ENCODE measurements at regions not wholly inside any gene's neighbourhood (a gene's known extent, or its start where the extent isn't known, plus 50 kb on each side); places are given as distances from the start of the nearest gene placed in this dataset.

DNA sequence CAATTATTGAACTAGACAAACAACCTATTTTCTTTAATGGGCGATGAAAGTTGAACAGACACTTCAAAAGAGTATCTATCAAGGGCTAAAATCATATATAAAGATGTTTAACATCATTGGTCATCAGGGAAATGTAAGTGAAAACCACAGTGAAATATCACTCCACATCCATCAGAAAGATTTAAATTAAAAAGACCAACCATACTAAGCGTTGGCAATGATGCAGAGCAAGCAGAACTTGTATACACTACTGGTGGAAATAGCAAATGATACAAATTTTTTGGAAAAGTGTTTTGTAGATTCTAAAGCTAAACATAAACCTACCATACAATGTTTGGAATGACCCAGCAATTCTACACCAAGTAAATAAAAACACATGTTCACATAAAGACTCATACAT is 65.9 kb upstream of the THBS1 start:
- Histone ChIP-seq H2AFZ (ENCODE audit: low read depth, low read length) (no peak overlapping the region), H3K27me3 (ENCODE audit: insufficient read depth, low read depth, low read length) (no peaks in the 10 kb centered on the region), H3K36me3 (ENCODE audit: insufficient read depth, low read length) (no peaks in the 10 kb centered on the region), H4K20me1 (ENCODE audit: insufficient read depth) (no peaks in the 10 kb centered on the region), H3K9me2 (ENCODE audit: insufficient read depth, low read length) (no peaks in the 10 kb centered on the region), H3K9me3 (ENCODE audit: low read length) (no peaks in the 10 kb centered on the region), H3K4me2 (ENCODE audit: low read length) (no peak overlapping the region), H3K79me2 (replicated peaks; ENCODE audit: insufficient read depth, low read length) (no peaks in the 10 kb centered on the region), H3K4me3 (ENCODE audit: low read length) (no peak overlapping the region), H3K27ac (ENCODE audit: low read length) (no peak overlapping the region), H3F3A (ENCODE audit: insufficient read depth, low read length, poor library complexity, severe bottlenecking) (no peaks in the 10 kb centered on the region), H3K9ac (ENCODE audit: low read length) (no peak overlapping the region)
- TF ChIP-seq SMC3 (conservative IDR thresholded peaks at IDR 0.05; ENCODE audit: poor library complexity) (no peak), EP300 (conservative IDR thresholded peaks at IDR 0.05; ENCODE audit: poor library complexity, severe bottlenecking) (no peak), RAD21 (conservative IDR thresholded peaks at IDR 0.05) (no peak), REST (IDR thresholded peaks at IDR 0.05; ENCODE audit: borderline replicate concordance) (no peak), TAF1 (IDR thresholded peaks at IDR 0.05; ENCODE audit: low read depth) (no peak), POLR2AphosphoS5 (IDR thresholded peaks at IDR 0.05) (no peak), MXI1 (conservative IDR thresholded peaks at IDR 0.05; ENCODE audit: poor library complexity, severe bottlenecking) (no peak), EZH2 (IDR thresholded peaks at IDR 0.05; ENCODE audit: borderline replicate concordance, insufficient read depth, low read length, poor library complexity, severe bottlenecking) (no peak)
- TF ChIP-seq, protein P1, sequence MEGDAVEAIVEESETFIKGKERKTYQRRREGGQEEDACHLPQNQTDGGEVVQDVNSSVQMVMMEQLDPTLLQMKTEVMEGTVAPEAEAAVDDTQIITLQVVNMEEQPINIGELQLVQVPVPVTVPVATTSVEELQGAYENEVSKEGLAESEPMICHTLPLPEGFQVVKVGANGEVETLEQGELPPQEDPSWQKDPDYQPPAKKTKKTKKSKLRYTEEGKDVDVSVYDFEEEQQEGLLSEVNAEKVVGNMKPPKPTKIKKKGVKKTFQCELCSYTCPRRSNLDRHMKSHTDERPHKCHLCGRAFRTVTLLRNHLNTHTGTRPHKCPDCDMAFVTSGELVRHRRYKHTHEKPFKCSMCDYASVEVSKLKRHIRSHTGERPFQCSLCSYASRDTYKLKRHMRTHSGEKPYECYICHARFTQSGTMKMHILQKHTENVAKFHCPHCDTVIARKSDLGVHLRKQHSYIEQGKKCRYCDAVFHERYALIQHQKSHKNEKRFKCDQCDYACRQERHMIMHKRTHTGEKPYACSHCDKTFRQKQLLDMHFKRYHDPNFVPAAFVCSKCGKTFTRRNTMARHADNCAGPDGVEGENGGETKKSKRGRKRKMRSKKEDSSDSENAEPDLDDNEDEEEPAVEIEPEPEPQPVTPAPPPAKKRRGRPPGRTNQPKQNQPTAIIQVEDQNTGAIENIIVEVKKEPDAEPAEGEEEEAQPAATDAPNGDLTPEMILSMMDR (IDR thresholded peaks at IDR 0.05; ENCODE audit: poor library complexity, severe bottlenecking) = no peak

- no peaks in the 10 kb centered on the region for H3F3A ChIP-seq (ENCODE audit: insufficient read depth, low read length, poor library complexity, severe bottlenecking)
- no peak overlapping the region for H3K4me2 ChIP-seq (ENCODE audit: low read length)
- no peaks in the 10 kb centered on the region for H3K27me3 ChIP-seq (ENCODE audit: insufficient read depth, low read depth, low read length)
- no peaks in the 10 kb centered on the region for H3K36me3 ChIP-seq (ENCODE audit: insufficient read depth, low read length)
- H3K9me2 ChIP-seq (ENCODE audit: insufficient read depth, low read length) = no peaks in the 10 kb centered on the region
- H3K9ac ChIP-seq (ENCODE audit: low read length) = no peak overlapping the region
- TF ChIP-seq MXI1 (conservative IDR thresholded peaks at IDR 0.05; ENCODE audit: poor library complexity, severe bottlenecking) (no peak), TAF1 (IDR thresholded peaks at IDR 0.05; ENCODE audit: low read depth) (no peak), RAD21 (conservative IDR thresholded peaks at IDR 0.05) (no peak), EP300 (conservative IDR thresholded peaks at IDR 0.05; ENCODE audit: poor library complexity, severe bottlenecking) (no peak), REST (IDR thresholded peaks at IDR 0.05; ENCODE audit: borderline replicate concordance) (no peak), POLR2AphosphoS5 (IDR thresholded peaks at IDR 0.05) (no peak), EZH2 (IDR thresholded peaks at IDR 0.05; ENCODE audit: borderline replicate concordance, insufficient read depth, low read length, poor library complexity, severe bottlenecking) (no peak), SMC3 (conservative IDR thresholded peaks at IDR 0.05; ENCODE audit: poor library complexity) (no peak)
- TF ChIP-seq, protein P1 (IDR thresholded peaks at IDR 0.05; ENCODE audit: poor library complexity, severe bottlenecking) = no peak
- H4K20me1 ChIP-seq (ENCODE audit: insufficient read depth) = no peaks in the 10 kb centered on the region
- H3K27ac ChIP-seq (ENCODE audit: low read length) = no peak overlapping the region
- H3K9me3 ChIP-seq (ENCODE audit: low read length) = no peaks in the 10 kb centered on the region
- H2AFZ ChIP-seq (ENCODE audit: low read depth, low read length) = no peak overlapping the region
- H3K79me2 ChIP-seq (replicated peaks; ENCODE audit: insufficient read depth, low read length) = no peaks in the 10 kb centered on the region
- H3K4me3 ChIP-seq (ENCODE audit: low read length) = no peak overlapping the region
Measured at GRCh38 chr15:39515765-39516164, 65.1 kb upstream of the THBS1 start.
